PC-3 (cell line): ENCODE measurements at regions not wholly inside any gene's neighbourhood (a gene's known extent, or its start where the extent isn't known, plus 50 kb on each side); places are given as distances from the start of the nearest gene placed in this dataset.

Experiments used
- ATAC-seq: fragments of 200-7000 bp; cut with Tn5 transposase; 2 replicates; pipeline ENCODE4 v1.9.1; 2020; ENCODE audit warnings: mild to moderate bottlenecking, moderate library complexity
- BruUV-seq: library from RNA; stranded (reverse); fragments of 400-500 nt; replicated peaks from 2 replicates; lab custom pipeline; 2021; lab: Mats Ljungman, UMichigan
- CTCF ChIA-PET: fragments of 300-600 bp; sonication (Branson Sonifier 250); formaldehyde crosslinking; loops from one replicate; lab custom pipeline; 2022; ENCODE audit warnings: antibody characterized with exemption; lab: Charles Lee
- POLR2A ChIA-PET: fragments of 300-600 bp; sonication (Branson Sonifier 250); formaldehyde crosslinking; loops from one replicate; lab custom pipeline; 2022; ENCODE audit warnings: antibody characterized with exemption; ENCODE audit not compliant: unreplicated experiment; lab: Charles Lee
- DNase-seq: peaks from one replicate; pipeline ENCODE4 v3.0.0-alpha.2; 2015
- H2AFZ ChIP-seq: fragments of 300-600 bp; sonication (generic); 2 replicates; pipeline ENCODE4 v1.6.0; 2016; ENCODE audit warnings: antibody characterized with exemption, low read length
- H3F3A ChIP-seq: fragments of 300-600 bp; sonication (generic); one replicate; pipeline ENCODE4 v1.6.0; 2017; ENCODE audit warnings: antibody characterized with exemption, low read length, control low read depth, mild to moderate bottlenecking; ENCODE audit not compliant: unreplicated experiment
- H3K27ac ChIP-seq: fragments of 300-600 bp; sonication (generic); 2 replicates; pipeline ENCODE4 v1.5.1; 2016; ENCODE audit warnings: mild to moderate bottlenecking, low read length
- H3K27me3 ChIP-seq: fragments of 300-600 bp; sonication (generic); 2 replicates; pipeline ENCODE4 v1.6.1; 2016; ENCODE audit warnings: low read length, mixed read lengths
- H3K36me3 ChIP-seq: fragments of 300-600 bp; sonication (generic); 2 replicates; pipeline ENCODE4 v1.6.1; 2016; ENCODE audit warnings: low read depth, mixed run types, low read length, mixed read lengths
- H3K4me1 ChIP-seq: fragments of 300-600 bp; sonication (generic); 2 replicates; pipeline ENCODE4 v1.5.1; 2016; ENCODE audit warnings: low read length; ENCODE audit not compliant: insufficient read depth
- H3K4me2 ChIP-seq: fragments of 300-600 bp; sonication (generic); 2 replicates; pipeline ENCODE4 v1.6.0; 2016; ENCODE audit warnings: low read length
- H3K4me3 ChIP-seq: fragments of 300-600 bp; sonication (generic); 2 replicates; pipeline ENCODE4 v1.5.1; 2016; ENCODE audit warnings: mild to moderate bottlenecking, low read length, mixed read lengths
- H3K79me2 ChIP-seq: fragments of 300-600 bp; sonication (generic); 2 replicates; pipeline ENCODE4 v1.6.1; 2017; ENCODE audit warnings: low read length, mixed read lengths
- H3K9ac ChIP-seq: fragments of 300-600 bp; sonication (generic); 2 replicates; pipeline ENCODE4 v1.6.0; 2016; ENCODE audit warnings: mild to moderate bottlenecking, low read length
- H3K9me2 ChIP-seq: fragments of 300-600 bp; sonication (generic); replicated peaks from 2 replicates; pipeline ENCODE4 v1.6.1; 2016; ENCODE audit warnings: mixed run types, low read length, mixed read lengths
- H3K9me3 ChIP-seq: fragments of 300-600 bp; sonication (generic); 2 replicates; pipeline ENCODE4 v1.6.1; 2016; ENCODE audit warnings: low read length, mixed read lengths
- H4K20me1 ChIP-seq: fragments of 300-600 bp; sonication (generic); 2 replicates; pipeline ENCODE4 v1.6.1; 2016; ENCODE audit warnings: low read length, mixed read lengths
- CTCF ChIP-seq: fragments of 300-600 bp; sonication (generic); conservative IDR thresholded peaks from 2 replicates; pipeline ENCODE4 v1.5.1; 2017; ENCODE audit warnings: antibody characterized with exemption, low read depth, mild to moderate bottlenecking, low read length
- EZH2 ChIP-seq: fragments of 300-600 bp; sonication (generic); IDR thresholded peaks from one replicate; pipeline ENCODE4 v1.6.1; 2017; ENCODE audit warnings: antibody characterized with exemption, mild to moderate bottlenecking, low read length; ENCODE audit not compliant: unreplicated experiment
- EZH2phosphoT487 ChIP-seq: fragments of 300-600 bp; sonication (generic); IDR thresholded peaks from 2 replicates; pipeline ENCODE4 v1.6.1; 2018; ENCODE audit warnings: mild to moderate bottlenecking, antibody characterized with exemption, low read length, borderline replicate concordance
- intact Hi-C: fragments of 100-400 bp; cut with micrococcal nuclease; formaldehyde crosslinking; loops from 2 replicates; pipeline ENCODE4 v1.9.0; 2023

- ATAC-seq (no peak), DNase-seq (no peak)
- BruUV-seq: no TSS peak
- no peak for TF ChIP-seq CTCF
- no peak for TF ChIP-seq EZH2phosphoT487
- TF ChIP-seq EZH2: no peak
- H4K20me1 ChIP-seq: no peaks in the 10 kb centered on the region
- intact Hi-C loops: no loop called here
- no peaks in the 10 kb centered on the region for H3K9me2 ChIP-seq
- no peaks in the 10 kb centered on the region for H3F3A ChIP-seq
- no peaks in the 10 kb centered on the region for H3K36me3 ChIP-seq
- CTCF ChIA-PET: no interaction called here
- H3K4me3 ChIP-seq: no peak overlapping the region
- no peak overlapping the region for H3K9ac ChIP-seq
- no peak overlapping the region for H2AFZ ChIP-seq
- no peaks in the 10 kb centered on the region for H3K79me2 ChIP-seq
- no peak overlapping the region for H3K27ac ChIP-seq
- no peaks in the 10 kb centered on the region for H3K4me1 ChIP-seq
- POLR2A ChIA-PET: no interaction called here
- no peak overlapping the region for H3K4me2 ChIP-seq
- H3K9me3 ChIP-seq: no peaks in the 10 kb centered on the region
- H3K27me3 ChIP-seq: no peaks in the 10 kb centered on the region
Measured at GRCh38 chr1:29502911-29503840, 266.9 kb downstream of the PTPRU start.

DNA sequence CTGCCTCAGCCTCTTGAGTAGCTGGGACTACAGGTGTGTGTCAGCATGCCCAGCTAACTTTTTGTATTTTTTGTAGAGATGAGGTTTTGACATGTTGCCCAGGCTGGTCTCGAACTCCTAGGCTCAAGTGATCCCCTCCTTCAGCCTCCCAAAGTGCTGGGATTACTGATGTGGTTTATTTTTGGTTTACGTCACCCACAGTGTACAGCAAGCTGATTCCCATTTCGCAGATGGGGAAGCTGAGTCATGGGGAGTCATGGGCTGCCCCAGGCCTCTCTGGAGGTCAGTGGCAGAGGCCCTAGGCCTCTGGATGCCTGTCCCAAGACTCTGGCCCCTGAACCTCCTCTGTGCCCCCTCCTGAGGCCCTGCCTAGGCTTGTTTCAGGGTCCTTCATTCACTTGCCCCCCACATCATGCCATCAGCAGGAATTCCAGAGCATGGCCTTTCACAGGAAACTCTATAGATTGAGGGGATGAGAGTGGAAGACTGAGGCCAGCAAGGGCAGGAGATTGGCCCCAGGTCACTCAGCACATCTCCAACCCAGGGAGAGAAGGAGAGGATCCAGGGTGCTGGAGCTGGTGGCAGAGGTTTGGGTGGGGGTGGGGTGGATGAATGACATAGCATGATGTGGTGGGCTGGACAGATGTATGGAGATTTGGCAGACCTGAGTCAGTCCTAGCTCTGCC, 266.0 kb downstream of the PTPRU start:
- ATAC-seq (no peak), DNase-seq (no peak)
- no peaks in the 10 kb centered on the region for H3F3A ChIP-seq
- intact Hi-C loops: no loop called here
- no peak overlapping the region for H2AFZ ChIP-seq
- no peaks in the 10 kb centered on the region for H3K79me2 ChIP-seq
- ChIA-PET CTCF (no interaction called here), POLR2A (no interaction called here)
- H3K36me3 ChIP-seq: no peaks in the 10 kb centered on the region
- no peaks in the 10 kb centered on the region for H3K9me3 ChIP-seq
- BruUV-seq: no TSS peak
- H4K20me1 ChIP-seq: no peaks in the 10 kb centered on the region
- TF ChIP-seq EZH2phosphoT487 (no peak), EZH2 (no peak), CTCF (no peak)
- H3K9me2 ChIP-seq: no peaks in the 10 kb centered on the region
- H3K4me3 ChIP-seq: no peak overlapping the region
- no peak overlapping the region for H3K9ac ChIP-seq
- H3K27me3 ChIP-seq: no peaks in the 10 kb centered on the region
- H3K27ac ChIP-seq: no peak overlapping the region
- no peak overlapping the region for H3K4me2 ChIP-seq
- H3K4me1 ChIP-seq: no peaks in the 10 kb centered on the region
